HG03521 (cell line): ENCODE measurements at regions not wholly inside any gene's neighbourhood (a gene's known extent, or its start where the extent isn't known, plus 50 kb on each side); places are given as distances from the start of the nearest gene placed in this dataset.
"Not testable (repeated sequence)": the region's sequence is repeated elsewhere in the genome, so short reads cannot be mapped to it uniquely, and the experiment has no call there.

Experiments
- ATAC-seq: cut with Tn5 transposase; IDR thresholded peaks from one replicate; pipeline ENCODE4 v1.9.1; 2021; ENCODE audit warnings: mild to moderate bottlenecking, moderate library complexity; ENCODE audit not compliant: unreplicated experiment

DNA sequence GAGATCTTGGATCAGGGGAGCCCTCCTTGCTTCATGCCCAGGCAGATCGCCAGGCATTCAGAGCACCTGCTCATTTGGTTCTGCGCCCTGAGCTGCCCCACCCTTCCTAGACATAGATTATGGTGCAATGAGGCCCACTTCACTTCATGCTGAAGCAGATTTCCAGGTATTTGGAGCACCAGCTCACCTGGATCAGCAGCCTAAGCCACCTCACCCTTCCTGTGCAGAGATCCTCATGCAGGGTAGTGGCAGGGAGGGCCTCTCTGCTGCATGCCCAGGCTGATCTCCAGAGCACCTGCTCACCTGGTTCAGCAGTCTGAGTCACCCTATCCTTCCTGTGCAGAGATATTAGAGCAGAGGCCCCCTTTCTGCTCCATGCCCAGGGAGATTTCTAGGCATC, 1966.1 kb downstream of the PCDH9 start:
- ATAC-seq = no peak

DNA sequence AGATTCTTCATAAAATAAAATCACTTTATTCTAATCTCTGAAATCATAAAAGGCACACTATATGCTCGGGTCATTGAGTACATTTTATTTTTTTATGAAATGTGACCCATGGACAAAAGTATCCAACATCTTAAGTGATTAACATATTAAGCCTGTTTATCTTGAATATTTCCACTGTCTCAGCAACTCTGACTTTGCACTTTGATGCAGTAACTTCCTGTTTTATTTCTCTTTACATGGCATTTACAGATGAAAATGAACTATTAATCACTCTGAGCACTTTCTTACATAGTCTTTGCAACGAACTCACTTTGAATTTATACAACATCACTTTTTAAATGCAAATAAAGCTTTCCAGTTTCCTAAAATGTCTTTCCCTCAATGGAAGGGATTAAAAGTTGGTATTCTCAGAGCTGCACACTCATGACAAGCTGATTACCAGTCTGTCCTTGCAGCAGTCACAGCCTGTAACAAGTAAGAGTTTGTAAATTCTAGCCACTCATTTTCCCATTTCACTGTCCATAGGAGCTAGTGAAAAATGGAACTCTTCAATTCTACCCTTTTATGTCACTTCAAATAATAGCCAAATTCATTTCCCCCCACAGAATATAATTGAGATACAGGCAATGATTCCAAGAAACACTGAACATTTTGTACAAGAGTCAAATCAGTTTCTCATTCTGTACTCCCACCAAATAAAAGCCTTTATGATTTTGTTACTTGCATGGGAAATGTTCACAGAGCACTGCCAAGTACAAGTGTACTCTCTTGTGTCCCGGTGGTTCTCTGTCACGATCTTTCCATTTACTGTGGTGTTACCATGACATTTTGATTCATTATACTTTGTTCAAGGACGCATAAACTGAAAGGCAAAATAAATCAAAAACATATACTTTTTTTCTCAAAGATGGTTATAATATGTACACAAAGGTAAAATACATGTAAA, 1968.9 kb downstream of the PCDH9 start:
- ATAC-seq = no peak

DNA sequence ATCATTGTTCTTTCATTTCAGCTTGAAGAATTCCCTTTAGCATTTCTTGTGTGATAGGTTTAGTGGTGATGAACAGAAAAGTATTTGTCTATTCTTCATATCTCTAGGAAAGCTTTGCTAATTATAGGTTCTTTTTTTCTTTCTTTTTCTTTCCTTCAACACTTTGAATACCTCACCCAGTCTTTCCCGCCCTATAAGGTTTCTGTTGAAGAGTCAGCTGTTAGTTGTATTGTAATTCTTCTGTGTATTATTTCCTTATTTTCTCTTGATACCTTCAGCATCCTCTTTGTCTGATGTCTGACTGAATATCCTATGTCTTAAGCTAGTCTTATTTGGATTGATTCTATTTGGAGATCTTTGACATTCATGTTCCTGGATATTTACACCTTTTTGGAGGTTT, 1989.4 kb downstream of the PCDH9 start:
- no peak for ATAC-seq

DNA sequence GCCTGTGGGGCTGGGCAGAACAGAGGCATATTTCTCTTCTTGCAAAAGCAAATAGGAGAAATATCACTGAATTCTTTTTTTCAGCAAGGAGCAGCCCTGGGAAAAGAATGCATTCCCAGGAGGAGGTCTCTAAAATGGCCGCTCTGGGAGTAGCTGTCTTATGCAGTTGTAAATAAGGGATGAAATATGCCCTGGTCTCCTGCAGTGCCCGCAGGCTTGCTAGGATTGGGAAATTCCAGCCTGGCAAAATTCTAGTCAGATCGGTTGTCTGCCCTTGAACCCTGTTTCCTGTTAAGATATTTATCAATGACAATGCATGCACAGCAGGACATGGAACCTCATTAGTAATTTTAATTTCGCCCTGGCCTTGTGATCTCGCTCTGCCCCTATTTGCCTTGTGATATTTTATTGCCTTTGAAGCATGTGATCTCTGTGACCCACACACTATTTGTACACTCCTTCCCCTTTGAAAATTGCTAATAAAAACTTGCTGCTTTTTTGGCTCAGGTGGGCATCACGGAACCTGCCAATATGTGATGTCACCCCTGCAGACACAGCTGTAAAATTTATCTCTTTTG, 1993.2 kb downstream of the PCDH9 start:
- no peak for ATAC-seq

DNA sequence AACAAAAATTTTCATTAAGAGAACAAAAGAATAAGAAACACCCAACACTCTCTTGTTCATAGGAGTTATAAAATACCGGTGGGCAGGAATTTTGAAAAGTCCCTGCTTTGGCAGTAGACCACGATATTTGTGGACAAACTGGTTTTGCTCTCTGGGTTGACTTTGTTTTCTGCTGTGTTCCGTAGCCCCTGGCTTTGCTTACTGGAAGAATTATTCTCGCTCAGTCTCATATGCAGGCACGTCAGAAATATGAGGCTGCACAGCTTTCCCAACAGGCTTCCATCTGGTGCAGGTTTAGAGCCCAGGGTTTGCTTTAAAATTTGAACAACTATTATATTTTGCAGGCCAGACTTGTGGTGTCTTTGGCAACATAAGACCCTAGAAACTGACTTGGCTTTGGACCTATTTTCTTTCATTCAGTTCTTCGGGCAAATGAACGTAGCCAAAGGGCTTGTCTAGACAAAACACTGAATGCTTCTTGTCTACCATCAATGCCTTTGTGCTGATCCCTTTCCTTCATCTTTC, 2012.6 kb downstream of the PCDH9 start:
- ATAC-seq = no peak

DNA sequence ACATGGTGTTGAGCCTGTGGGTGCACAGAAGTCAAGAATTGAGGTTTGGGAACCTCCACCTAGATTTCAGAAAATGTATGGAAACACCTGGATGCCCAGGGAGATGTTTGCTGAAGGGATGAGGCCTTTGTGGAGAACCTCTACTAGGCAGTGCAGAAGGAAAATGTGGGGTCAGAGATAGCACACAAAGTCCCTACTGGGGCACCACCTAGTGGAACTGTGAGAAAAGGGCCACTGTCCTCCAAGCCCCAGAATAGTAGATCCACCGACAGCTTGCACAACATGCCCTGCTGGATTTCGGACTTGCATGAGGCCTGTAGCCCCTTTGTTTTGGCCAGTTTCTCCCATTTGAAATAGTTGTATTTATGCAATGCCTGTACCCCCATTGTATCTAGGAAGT, 2027.3 kb downstream of the PCDH9 start:
- not testable (repeated sequence) for ATAC-seq

DNA sequence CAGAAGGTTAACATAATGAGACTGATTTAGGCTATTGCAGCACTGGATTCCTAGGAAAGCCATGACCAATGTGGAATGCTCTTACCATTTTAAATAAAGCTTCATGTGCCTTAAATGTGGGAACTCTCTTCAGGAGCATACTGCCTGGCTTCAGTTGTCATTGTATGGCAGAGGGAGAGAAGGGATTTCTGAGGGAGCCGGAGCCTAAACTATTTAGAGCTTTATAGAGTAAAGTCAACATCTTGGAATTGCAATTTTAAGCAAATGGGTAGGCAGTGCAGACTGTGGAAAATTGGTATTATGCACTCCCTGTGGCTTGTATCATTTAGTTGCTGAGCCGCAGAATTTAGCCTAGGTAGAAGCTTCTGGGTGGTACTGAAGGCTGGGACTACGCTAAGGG, 2041.4 kb downstream of the PCDH9 start:
- ATAC-seq = no peak

DNA sequence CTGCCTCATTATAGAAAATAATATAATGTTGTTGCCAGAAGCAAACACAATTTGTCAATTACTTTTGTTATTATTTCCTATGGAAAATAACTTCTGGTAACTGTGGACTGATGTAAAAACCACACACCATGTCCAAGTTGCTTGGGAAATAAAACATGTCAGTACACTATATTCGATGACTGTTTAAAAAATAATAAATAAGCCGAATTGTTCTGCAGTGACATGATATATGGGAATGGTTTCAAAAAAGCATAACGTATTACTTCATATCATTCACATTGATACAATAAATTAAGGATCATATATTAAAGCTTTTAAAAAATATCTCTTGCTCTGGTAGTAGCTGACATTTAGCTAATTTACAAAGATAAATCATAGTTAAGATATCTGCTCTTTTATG, 2062.1 kb downstream of the PCDH9 start:
- ATAC-seq = no peak

DNA sequence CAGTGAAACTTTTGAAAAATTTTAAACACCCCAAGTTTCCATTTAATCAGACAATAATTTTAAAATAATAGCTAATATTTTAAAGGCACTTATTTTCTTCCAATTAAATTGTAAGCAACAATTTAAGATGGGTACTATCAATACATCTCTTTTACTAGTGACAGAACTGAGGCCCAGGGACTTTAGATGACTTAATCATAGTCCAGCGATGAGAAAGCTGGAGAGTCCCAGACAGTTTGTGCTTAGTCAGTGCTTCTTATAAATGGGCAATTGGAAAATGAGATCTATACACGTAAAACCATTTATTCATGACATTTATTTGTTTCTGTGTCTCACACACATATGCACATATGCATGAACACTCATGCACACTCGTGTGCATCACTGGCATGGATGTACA, 2063.5 kb downstream of the PCDH9 start:
- ATAC-seq = no peak

DNA sequence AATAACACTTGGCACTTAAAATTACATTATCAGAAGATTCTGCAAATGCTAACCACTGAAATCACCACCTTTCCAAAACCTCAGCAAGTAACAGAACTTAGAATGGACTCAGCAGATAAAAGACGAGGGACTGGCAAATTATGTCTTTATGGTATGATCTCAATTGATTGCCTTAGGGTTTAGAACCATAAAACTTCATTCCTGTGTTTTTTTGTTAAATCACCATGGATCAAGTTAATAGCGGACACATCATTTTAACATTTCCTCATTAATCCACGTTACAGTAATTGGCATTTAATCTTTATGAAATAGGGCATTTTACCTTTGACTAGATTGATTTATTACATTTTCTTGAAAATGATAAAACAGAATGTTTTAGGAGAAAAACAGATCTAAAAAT, 2070.3 kb downstream of the PCDH9 start:
- no peak for ATAC-seq

DNA sequence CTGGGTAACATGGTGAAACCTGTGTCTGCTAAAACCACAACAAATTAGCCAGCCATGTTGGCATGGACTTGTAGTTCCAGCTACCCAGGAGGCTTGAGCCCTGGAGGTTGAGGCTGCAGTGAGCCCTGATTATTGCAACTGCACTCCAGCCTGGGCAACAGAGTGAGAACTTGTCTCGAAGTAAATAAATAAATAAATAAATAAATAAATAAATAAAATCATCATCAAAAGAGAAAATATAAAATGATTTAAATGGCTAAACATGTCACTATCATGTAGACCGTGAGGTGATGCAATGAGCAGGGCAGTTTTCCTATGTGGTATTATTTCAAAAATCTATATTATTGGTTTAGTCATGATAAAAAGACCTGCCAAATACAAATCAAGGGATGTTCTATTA, 2074.3 kb downstream of the PCDH9 start:
- no peak for ATAC-seq

DNA sequence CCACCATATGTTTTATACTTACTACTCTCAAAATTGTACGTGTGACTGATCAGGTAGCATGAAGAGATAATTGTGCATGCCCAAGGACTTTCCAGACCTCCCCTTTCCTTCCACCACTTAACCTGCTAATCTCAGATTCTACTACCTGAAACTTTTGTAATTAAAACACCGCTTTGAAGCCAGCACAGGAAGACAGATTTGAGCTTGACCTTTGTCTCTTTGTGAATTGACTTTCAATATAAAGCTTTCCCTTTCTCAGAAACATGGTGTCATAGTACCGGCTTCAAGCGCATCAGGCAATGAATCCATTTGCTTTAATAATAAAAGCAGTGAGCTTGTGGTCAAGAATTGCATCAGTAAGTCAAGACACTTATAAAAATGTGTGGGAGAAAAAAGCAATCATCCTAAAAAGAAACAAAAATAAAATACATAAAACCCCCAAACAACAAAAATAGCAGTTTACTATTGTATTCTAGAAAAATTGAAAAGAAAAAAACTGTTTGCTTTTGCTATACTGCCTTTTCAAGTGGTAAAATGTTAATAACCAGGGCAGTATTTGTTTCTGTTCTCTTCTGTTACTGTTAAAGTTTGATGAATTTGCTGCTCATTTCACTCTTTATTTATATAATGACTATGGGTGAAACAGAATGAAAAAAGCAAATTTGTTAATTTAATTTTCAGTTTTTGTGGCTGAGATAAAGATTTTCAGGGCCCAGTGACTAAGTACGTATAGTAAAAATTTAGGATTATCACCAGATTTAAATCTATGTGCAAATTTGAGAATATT, 2075.3 kb downstream of the PCDH9 start:
- no peak for ATAC-seq

DNA sequence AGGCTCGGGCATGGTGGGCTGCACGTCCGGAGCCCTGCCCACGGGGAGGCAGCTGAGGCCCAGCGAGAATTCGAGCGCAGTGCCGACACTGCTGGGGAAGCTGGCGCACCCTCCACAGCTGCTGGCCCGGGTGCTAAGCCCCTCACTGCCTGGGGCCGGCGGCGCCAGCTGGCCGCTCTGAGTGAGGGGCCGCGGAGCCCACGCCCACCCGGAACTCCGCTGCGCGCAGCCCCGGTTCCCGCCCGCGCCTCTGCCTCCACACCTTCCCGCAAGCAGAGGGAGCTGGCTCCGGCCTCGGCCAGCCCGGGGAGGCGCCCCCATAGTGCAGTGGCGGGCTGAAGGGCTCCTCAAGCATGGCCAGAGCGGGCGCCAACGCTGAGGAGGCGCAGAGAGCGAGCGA, 2080.4 kb downstream of the PCDH9 start:
- no peak for ATAC-seq

DNA sequence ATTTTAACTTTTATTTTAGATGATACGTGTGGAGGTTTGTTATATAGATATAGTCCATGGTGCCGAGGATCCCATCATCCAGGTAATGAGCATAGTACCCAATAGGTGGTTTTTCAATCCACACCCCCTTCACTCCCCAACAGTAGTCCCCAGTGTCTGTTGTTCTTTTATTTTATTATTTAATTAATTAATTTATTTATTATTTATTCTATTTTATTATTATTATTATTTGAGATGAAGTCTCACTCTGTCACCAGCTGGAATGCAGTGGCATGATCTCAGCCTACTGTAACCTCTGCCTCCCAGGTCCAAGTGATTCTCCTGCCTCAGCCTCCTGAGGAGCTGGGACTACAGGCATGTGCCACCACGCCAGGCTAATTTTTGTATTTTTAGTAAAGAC, 2086.2 kb downstream of the PCDH9 start:
- no peak for ATAC-seq

DNA sequence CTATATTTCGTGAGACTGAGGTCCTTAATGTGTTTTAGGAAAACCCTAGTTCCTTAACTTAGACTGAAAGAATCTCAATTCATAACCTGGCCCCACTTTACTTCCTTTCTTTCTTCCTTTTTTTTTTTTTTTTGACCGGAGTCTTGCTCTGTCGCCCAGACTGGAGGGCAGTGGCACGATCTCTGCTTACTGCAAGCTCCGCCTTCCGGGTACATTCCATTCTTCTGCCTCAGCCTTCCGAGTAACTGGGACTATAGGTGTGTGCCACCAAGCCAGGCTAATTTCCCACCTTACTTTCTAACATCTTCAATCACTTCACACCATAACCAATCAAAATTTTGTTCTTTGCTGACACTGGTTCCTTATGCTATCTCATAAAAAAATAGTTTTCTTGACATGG, 2097.0 kb downstream of the PCDH9 start:
- ATAC-seq = no peak

DNA sequence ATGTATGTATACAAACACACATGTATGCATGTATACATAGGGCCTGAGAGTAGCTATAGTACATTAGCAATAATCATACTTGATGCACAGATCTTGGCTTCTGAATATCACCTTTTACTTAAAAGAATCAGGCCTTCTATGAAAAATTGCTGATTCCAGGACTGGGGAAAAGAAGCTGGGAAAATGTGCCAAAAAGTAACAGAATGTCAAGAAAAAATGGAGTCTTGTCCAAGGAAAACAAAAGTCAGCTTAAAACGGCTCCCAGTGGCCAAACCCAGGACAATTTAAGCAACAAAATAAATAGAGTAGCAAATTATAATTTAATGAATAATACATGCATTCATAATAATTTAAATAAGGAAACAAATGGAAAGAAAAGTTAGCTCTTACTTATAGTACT, 2104.9 kb downstream of the PCDH9 start:
- no peak for ATAC-seq

DNA sequence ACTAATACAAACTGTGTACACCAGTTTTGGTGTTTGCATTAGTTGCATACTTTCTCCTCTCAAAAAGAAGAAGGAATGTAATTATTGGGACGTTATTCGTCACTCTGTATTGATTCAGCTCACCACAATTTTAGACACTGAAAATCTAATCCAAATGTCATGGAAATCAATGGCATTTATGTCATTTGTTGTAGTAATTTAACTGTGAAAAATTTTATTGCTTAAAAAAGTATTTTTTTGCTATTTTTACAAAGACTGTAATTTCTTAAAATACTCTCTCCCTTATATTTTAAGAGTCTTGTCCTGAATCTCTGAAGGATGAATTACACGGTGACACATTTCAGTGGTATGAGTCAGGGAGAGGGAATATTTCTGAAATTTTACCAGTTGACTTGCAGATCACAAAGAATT, 2117.6 kb downstream of the PCDH9 start:
- ATAC-seq = no peak

DNA sequence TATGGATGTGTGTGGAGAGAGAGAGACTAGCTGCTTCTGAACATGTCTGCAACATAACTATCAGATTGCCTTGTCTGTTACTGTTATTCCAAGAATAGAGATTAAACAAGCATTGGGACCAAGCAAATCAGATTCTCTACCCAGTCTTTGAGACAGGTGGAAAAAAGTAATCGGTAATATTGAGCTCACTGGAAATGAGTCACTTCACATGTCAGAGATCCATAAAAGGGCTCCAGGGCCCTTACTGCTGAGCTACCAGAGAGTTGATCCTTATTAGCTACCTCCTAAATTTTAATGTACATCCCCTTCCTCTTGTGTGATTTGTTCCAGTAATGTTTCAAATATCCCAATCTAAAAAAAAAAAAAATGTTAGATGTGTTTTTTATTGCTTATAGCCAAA, 2118.0 kb downstream of the PCDH9 start:
- no peak for ATAC-seq

DNA sequence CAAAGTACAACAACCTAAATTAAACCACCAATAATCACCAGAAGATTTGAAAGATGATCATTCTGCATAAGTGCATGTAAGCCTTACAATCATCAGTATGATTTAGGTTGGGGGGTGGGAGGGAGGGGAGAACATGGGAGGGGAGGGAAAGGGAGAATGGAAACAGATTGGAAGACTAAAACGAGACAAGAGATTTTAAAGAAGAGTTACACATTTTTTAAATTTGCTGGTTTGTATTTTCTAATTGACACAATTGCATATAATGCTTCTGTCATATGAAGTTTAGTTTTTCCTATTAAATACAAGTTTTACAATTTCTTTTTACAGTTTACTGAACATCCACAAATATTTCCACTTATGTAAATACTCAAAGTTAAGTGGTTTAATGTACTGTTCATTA, 2118.9 kb downstream of the PCDH9 start:
- no peak for ATAC-seq

DNA sequence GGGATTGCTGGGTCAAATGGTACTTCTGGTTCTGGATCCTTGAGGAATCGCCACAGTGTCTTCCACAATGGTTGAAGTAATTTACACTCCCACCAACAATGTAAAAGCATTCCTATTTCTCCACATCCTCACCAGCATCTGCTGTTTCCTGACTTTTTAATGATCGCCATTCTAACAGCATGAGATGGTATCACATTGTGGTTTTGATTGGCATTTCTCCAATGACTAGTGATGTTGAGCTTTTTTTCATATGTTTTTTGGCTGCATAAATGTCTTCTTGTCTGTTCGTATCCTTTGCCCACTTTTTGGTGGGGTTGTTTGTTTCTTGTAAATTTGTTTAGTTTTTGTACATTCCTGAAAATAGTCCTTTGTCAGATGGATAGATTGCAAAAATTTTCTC, 2125.7 kb downstream of the PCDH9 start:
- ATAC-seq = not testable (repeated sequence)

DNA sequence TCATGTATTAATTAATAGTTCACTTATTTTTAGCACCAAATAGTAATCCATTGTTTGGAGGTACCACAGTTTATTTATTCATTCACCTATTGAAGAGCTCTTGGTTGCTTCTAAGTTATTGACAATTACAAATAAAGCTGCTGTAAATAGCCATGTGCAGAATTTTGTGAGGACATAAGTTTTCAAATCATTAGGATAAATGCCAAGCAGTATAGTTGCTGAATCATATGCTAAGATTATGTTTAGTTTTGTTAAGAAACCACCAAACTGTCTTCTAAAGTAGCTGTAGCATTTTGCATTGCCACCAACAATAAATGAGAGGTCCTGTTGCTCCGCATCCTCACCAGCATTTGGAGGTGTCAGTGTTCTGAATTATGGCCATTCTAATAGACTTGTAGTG, 2126.8 kb downstream of the PCDH9 start:
- ATAC-seq = no peak
